Transverse colon (tissue), 4 donors: ENCODE measurements at regions not wholly inside any gene's neighbourhood (a gene's known extent, or its start where the extent isn't known, plus 50 kb on each side); places are given as distances from the start of the nearest gene placed in this dataset.

ENCODE experiments used
- EP300 ChIP-seq: sonication (generic); formaldehyde crosslinking; IDR thresholded peaks from one replicate; pipeline ENCODE4 v1.6.1; 2017; ENCODE audit warnings: antibody characterized with exemption, low read depth
- POLR2AphosphoS5 ChIP-seq, 3 donors: sonication (generic); formaldehyde crosslinking; IDR thresholded peaks; one replicate each; pipeline ENCODE4 v1.6.1; 2016; ENCODE audit warnings: antibody characterized with exemption in 3 of 3
- TF ChIP-seq, protein P1 (sequence below), 5 experiments: fragments of 200-600 bp in 3 of 5; fragments of 450-650 bp in 2 of 5; sonication (generic) in 3 of 5; IDR thresholded peaks; 1 replicate in 2 of 5; 2 replicates in 3 of 5; pipeline ENCODE4 v1.5.1; 2016 to 2017; ENCODE audit warnings: antibody characterized with exemption in 5 of 5, inconsistent platforms in 3 of 5, mild to moderate bottlenecking in 2 of 5, moderate library complexity in 1 of 5

DNA sequence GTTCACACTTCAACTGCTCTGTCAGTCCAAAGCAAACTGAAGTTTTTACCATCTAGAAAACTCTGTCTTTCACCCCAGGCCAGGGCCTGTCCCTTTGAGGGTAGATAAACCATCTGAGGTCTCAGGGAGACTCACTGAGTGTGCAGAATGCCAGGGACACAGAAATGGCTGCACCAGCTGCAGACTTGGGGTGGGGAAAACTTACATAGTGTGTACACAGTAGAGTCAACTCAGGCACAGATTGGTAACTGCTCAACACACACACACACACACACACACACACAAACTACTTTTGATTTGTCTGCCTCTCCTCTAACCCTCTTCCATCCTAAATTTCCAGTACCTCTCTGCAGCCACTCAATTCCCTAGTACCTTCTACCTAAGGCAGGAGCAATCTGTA is 374.9 kb upstream of the JAG1 start:
- TF ChIP-seq, protein P1, sequence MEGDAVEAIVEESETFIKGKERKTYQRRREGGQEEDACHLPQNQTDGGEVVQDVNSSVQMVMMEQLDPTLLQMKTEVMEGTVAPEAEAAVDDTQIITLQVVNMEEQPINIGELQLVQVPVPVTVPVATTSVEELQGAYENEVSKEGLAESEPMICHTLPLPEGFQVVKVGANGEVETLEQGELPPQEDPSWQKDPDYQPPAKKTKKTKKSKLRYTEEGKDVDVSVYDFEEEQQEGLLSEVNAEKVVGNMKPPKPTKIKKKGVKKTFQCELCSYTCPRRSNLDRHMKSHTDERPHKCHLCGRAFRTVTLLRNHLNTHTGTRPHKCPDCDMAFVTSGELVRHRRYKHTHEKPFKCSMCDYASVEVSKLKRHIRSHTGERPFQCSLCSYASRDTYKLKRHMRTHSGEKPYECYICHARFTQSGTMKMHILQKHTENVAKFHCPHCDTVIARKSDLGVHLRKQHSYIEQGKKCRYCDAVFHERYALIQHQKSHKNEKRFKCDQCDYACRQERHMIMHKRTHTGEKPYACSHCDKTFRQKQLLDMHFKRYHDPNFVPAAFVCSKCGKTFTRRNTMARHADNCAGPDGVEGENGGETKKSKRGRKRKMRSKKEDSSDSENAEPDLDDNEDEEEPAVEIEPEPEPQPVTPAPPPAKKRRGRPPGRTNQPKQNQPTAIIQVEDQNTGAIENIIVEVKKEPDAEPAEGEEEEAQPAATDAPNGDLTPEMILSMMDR (IDR thresholded peaks at IDR 0.05) = no peak
- TF ChIP-seq EP300 (no peak), POLR2AphosphoS5 (IDR thresholded peaks at IDR 0.05) (no peak)
